ENCODE measurements at regions not wholly inside any gene's neighbourhood (a gene's known extent, or its start where the extent isn't known, plus 50 kb on each side); places are given as distances from the start of the nearest gene placed in this dataset.

DNA sequence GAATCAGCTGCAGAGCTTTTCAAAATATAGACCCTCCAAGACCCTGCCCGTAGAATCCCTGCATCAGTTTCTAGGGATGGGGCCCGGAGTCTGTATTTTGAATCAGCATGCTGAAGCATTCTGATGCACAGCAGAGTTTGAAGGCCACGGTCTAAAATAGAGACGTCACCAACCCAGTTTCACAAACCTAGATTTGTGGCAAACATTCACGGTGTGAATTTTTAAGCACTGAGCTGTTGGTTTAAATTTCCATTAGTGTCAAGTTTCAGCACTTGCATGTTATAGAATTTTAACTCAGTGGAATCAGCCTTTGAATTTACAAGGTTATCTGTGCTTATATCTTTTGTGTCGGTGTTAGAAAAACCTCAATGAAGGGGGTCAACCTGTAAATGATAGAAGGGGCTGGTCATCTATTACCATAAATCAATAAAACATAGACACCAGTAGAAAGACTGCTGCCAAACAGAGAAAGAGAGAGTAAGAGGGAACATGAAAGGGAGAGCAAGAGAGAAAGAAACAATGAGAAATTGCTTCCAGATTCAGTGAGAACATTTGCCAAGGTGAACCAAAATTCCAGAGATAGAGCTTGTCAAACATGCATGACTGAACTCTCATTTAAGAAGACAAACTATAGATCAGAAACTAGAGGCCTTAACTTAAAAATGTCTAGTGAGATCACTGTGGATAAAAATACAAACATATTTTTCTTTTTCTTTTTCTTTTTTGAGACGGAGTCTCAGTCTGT, 414.9 kb downstream of the ZSWIM6 start:
- no peaks in the 10 kb centered on the region for H3K9me3 ChIP-seq
- H3K4me1 ChIP-seq: no peaks in the 10 kb centered on the region
- no peak overlapping the region for H3K27ac ChIP-seq
- WGBS (ENCODE audit: insufficient coverage, low coverage, low lambda C conversion rate, missing lambda C conversion rate): 74% methylated on average over 5 of the region's 7 CpGs
- intact Hi-C loops (cut with DNase I): no loop called here
- no peak overlapping the region for H3K4me3 ChIP-seq
- ATAC-seq: no peak
- H3K27me3 ChIP-seq: no peaks in the 10 kb centered on the region
- TF ChIP-seq POLR2A (IDR thresholded peaks at IDR 0.05): no peak
- TF ChIP-seq, protein P1, sequence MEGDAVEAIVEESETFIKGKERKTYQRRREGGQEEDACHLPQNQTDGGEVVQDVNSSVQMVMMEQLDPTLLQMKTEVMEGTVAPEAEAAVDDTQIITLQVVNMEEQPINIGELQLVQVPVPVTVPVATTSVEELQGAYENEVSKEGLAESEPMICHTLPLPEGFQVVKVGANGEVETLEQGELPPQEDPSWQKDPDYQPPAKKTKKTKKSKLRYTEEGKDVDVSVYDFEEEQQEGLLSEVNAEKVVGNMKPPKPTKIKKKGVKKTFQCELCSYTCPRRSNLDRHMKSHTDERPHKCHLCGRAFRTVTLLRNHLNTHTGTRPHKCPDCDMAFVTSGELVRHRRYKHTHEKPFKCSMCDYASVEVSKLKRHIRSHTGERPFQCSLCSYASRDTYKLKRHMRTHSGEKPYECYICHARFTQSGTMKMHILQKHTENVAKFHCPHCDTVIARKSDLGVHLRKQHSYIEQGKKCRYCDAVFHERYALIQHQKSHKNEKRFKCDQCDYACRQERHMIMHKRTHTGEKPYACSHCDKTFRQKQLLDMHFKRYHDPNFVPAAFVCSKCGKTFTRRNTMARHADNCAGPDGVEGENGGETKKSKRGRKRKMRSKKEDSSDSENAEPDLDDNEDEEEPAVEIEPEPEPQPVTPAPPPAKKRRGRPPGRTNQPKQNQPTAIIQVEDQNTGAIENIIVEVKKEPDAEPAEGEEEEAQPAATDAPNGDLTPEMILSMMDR (IDR thresholded peaks at IDR 0.05): no peak
- DNase-seq: no peak
- H3K36me3 ChIP-seq: no peaks in the 10 kb centered on the region

DNA sequence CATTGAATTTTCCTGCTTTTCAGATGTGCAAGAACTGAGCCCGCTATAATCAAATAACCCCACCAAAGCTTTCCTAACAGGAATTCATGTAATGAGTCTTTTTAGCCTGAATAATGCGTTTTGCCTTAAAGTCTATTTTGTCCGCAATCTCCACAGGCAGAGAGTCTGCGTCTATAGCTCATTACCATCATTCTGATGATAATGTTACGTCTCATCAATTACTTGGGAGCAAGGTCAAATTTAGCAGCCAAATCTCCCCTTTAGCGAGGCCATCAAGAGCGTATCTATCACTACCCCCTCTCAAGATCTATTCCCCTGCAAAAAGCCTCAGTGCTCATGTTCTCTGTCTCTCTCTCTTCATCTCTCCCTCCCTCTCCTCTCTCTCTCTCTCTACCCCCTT, 416.1 kb downstream of the ZSWIM6 start:
- Histone ChIP-seq H3K9me3 (no peaks in the 10 kb centered on the region), H3K27ac (no peak overlapping the region), H3K27me3 (no peaks in the 10 kb centered on the region), H3K4me3 (no peak overlapping the region), H3K4me1 (no peaks in the 10 kb centered on the region), H3K36me3 (no peaks in the 10 kb centered on the region)
- no peak for ATAC-seq
- DNase-seq: no peak
- WGBS (ENCODE audit: insufficient coverage, low coverage, low lambda C conversion rate, missing lambda C conversion rate): 90% methylated on average over 7 of the region's 7 CpGs
- intact Hi-C loops (cut with DNase I): no loop called here
- TF ChIP-seq POLR2A (IDR thresholded peaks at IDR 0.05): no peak
- TF ChIP-seq, protein P1 (IDR thresholded peaks at IDR 0.05): no peak

DNA sequence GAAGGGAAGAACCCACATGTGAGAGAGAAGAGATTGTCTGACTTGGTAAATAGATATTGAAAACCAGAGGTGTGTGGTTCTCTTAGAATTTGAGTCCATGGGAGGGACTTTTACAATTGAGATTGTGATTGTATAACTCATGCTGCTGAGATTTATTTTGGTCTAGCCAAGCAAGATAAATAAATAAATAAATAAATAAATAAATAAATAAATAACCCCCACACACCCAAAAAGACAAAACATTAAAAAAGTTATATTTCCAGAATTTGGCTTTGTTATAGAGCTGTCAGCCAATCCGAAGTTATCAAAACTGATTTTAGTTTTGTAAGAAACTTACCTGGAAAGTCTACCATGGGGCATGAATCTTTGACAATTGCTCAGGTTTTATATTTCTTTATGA, 416.6 kb downstream of the ZSWIM6 start:
- H3K4me1 ChIP-seq: no peaks in the 10 kb centered on the region
- no peak for TF ChIP-seq POLR2A (IDR thresholded peaks at IDR 0.05)
- no peak for ATAC-seq
- 77% methylated on average over 1 of the region's 1 CpG for WGBS (ENCODE audit: insufficient coverage, low coverage, low lambda C conversion rate, missing lambda C conversion rate)
- no peaks in the 10 kb centered on the region for H3K27me3 ChIP-seq
- no peak overlapping the region for H3K4me3 ChIP-seq
- no peak for DNase-seq
- no peak overlapping the region for H3K27ac ChIP-seq
- H3K9me3 ChIP-seq: no peaks in the 10 kb centered on the region
- intact Hi-C loops (cut with DNase I): no loop called here
- H3K36me3 ChIP-seq: no peaks in the 10 kb centered on the region

DNA sequence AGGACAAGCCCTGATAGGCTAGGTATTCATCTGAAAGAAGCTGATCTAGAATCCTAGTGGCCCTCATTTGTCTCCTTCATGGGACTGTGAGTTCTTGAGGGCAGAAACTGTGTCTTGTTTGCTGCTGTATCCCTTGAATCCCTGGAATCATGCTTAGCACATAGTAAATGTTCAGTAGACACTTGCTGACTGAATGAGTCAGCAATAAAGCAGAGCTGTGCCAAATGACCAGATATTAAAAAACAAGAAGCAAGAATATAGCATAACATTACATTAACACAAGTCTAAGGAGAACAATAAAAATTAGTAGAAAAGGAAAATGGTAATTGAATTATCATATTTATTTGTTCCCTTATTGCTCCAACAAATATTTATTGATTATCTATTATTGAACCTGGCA, 420.5 kb downstream of the ZSWIM6 start:
- intact Hi-C loops (cut with DNase I): no loop called here
- Histone ChIP-seq H3K4me1 (no peaks in the 10 kb centered on the region), H3K36me3 (no peaks in the 10 kb centered on the region), H3K4me3 (no peak overlapping the region), H3K9me3 (no peaks in the 10 kb centered on the region), H3K27me3 (no peaks in the 10 kb centered on the region), H3K27ac (no peak overlapping the region)
- ATAC-seq (no peak), DNase-seq (no peak)
- TF ChIP-seq POLR2A (IDR thresholded peaks at IDR 0.05): no peak
- TF ChIP-seq, protein P1 (IDR thresholded peaks at IDR 0.05): no peak

DNA sequence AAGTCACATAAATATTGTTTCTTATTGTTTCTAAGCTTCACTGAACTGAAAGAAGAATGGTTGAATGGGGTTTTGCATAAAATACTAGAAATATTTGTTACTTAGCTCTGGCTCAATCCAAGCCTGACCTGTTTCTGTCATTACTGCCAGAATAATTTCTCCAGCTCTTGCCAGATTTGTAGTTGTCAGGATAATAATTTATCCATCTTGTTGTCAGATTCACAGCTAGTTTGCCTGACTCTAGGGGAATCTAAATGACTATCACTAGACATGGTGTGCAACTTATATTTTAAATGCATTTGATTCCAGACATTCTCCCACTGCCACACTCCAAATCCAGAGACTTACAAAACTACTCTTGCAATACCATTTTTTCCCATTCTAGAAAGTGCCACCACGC, 422.7 kb downstream of the ZSWIM6 start:
- H3K4me1 ChIP-seq: no peaks in the 10 kb centered on the region
- WGBS (ENCODE audit: insufficient coverage, low coverage, low lambda C conversion rate, missing lambda C conversion rate): 40% methylated on average over 1 of the region's 1 CpG
- H3K27me3 ChIP-seq: no peaks in the 10 kb centered on the region
- H3K27ac ChIP-seq: no peak overlapping the region
- H3K4me3 ChIP-seq: no peak overlapping the region
- intact Hi-C loops (cut with DNase I): no loop called here
- no peak for ATAC-seq
- no peaks in the 10 kb centered on the region for H3K9me3 ChIP-seq
- no peak for DNase-seq
- no peaks in the 10 kb centered on the region for H3K36me3 ChIP-seq
- no peak for TF ChIP-seq POLR2A (IDR thresholded peaks at IDR 0.05)
- TF ChIP-seq, protein P1 (IDR thresholded peaks at IDR 0.05): no peak
